WTC11 (cell line): ENCODE measurements at regions not wholly inside any gene's neighbourhood (a gene's known extent, or its start where the extent isn't known, plus 50 kb on each side); places are given as distances from the start of the nearest gene placed in this dataset.

Source experiments
- CREB1 ChIP-seq: sonication (generic); formaldehyde crosslinking; IDR thresholded peaks from 2 replicates; pipeline ENCODE4 v1.8.0; 2023; ENCODE audit warnings: mild to moderate bottlenecking, missing genetic modification reagents
- CREM ChIP-seq: sonication (generic); formaldehyde crosslinking; IDR thresholded peaks from 2 replicates; pipeline ENCODE4 v1.8.1; 2022; ENCODE audit warnings: mild to moderate bottlenecking, missing genetic modification reagents, moderate library complexity
- ESRRA ChIP-seq: sonication (generic); formaldehyde crosslinking; IDR thresholded peaks from 2 replicates; pipeline ENCODE4 v1.8.1; 2022; ENCODE audit warnings: mild to moderate bottlenecking, missing genetic modification reagents, borderline replicate concordance
- JUN ChIP-seq: sonication (generic); formaldehyde crosslinking; IDR thresholded peaks from 2 replicates; pipeline ENCODE4 v1.8.0; 2023; ENCODE audit warnings: mild to moderate bottlenecking, missing genetic modification reagents
- NFE2L1 ChIP-seq: sonication (generic); formaldehyde crosslinking; IDR thresholded peaks from 2 replicates; pipeline ENCODE4 v1.8.1; 2023; ENCODE audit warnings: missing genetic modification reagents
- SP1 ChIP-seq: sonication (generic); formaldehyde crosslinking; conservative IDR thresholded peaks from 2 replicates; pipeline ENCODE4 v1.8.1; 2022; ENCODE audit warnings: missing genetic modification reagents
- ZNF232 ChIP-seq: sonication (generic); formaldehyde crosslinking; IDR thresholded peaks from 2 replicates; pipeline ENCODE4 v1.8.0; 2022; ENCODE audit warnings: mild to moderate bottlenecking, missing genetic modification reagents
- ZNF263 ChIP-seq: sonication (generic); formaldehyde crosslinking; IDR thresholded peaks from 2 replicates; pipeline ENCODE4 v1.8.1; 2022; ENCODE audit warnings: low read depth, mild to moderate bottlenecking, moderate library complexity, missing genetic modification reagents
- ZNF423 ChIP-seq: fragments of 250-450 bp; sonication (Bioruptor Pico); IDR thresholded peaks from 2 replicates; pipeline ENCODE4 v2.1.2; 2022; ENCODE audit warnings: mild to moderate bottlenecking, moderate library complexity
- TF ChIP-seq, protein P1 (sequence below): fragments of 200-600 bp; IDR thresholded peaks from 2 replicates; pipeline ENCODE4 v1.8.0; 2022; ENCODE audit warnings: antibody characterized with exemption
- TF ChIP-seq, protein P2 (sequence below): sonication (generic); formaldehyde crosslinking; IDR thresholded peaks from 2 replicates; pipeline ENCODE4 v1.8.1; 2022; ENCODE audit warnings: mild to moderate bottlenecking, missing genetic modification reagents, moderate library complexity, borderline replicate concordance
- TF ChIP-seq, protein P3 (sequence below): sonication (generic); formaldehyde crosslinking; IDR thresholded peaks from 2 replicates; pipeline ENCODE4 v1.8.1; 2022; ENCODE audit warnings: mild to moderate bottlenecking, moderate library complexity, missing genetic modification reagents

DNA sequence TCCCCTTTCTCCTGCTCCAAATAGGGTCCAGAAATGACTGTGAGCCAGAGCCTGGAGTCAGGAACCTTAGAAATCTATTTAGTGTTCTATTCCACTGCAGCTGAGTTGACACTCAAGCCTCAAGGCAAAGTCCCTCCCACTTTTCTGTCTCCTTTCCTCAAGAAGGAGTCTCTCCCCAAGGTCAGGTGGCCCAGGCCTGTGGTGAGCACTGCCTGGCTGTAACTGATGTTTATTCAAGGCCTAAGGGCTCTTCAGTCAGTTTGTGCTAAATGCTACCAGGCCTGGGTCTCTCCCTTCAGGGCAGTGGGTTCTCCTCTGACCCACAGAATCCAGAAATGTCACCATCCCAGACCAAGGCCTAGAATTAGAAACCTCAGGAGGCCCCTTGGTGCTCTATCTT, 1042.9 kb upstream of the EPHA7 start:
- TF ChIP-seq ESRRA (no peak), CREB1 (CRISPR knock-in tag) (no peak), NFE2L1 (CRISPR knock-in tag) (no peak), ZNF263 (CRISPR knock-in tag) (no peak), ZNF232 (no peak), SP1 (CRISPR knock-in tag) (no peak), JUN (CRISPR knock-in tag) (no peak), ZNF423 (CRISPR knock-in tag) (no peak), CREM (CRISPR knock-in tag) (no peak)
- TF ChIP-seq, protein P1, sequence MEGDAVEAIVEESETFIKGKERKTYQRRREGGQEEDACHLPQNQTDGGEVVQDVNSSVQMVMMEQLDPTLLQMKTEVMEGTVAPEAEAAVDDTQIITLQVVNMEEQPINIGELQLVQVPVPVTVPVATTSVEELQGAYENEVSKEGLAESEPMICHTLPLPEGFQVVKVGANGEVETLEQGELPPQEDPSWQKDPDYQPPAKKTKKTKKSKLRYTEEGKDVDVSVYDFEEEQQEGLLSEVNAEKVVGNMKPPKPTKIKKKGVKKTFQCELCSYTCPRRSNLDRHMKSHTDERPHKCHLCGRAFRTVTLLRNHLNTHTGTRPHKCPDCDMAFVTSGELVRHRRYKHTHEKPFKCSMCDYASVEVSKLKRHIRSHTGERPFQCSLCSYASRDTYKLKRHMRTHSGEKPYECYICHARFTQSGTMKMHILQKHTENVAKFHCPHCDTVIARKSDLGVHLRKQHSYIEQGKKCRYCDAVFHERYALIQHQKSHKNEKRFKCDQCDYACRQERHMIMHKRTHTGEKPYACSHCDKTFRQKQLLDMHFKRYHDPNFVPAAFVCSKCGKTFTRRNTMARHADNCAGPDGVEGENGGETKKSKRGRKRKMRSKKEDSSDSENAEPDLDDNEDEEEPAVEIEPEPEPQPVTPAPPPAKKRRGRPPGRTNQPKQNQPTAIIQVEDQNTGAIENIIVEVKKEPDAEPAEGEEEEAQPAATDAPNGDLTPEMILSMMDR = no peak
- TF ChIP-seq, protein P2, sequence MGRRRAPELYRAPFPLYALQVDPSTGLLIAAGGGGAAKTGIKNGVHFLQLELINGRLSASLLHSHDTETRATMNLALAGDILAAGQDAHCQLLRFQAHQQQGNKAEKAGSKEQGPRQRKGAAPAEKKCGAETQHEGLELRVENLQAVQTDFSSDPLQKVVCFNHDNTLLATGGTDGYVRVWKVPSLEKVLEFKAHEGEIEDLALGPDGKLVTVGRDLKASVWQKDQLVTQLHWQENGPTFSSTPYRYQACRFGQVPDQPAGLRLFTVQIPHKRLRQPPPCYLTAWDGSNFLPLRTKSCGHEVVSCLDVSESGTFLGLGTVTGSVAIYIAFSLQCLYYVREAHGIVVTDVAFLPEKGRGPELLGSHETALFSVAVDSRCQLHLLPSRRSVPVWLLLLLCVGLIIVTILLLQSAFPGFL = no peak
- TF ChIP-seq, protein P3, sequence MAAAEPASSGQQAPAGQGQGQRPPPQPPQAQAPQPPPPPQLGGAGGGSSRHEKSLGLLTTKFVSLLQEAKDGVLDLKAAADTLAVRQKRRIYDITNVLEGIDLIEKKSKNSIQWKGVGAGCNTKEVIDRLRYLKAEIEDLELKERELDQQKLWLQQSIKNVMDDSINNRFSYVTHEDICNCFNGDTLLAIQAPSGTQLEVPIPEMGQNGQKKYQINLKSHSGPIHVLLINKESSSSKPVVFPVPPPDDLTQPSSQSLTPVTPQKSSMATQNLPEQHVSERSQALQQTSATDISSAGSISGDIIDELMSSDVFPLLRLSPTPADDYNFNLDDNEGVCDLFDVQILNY (CRISPR knock-in tag) = no peak
